Endothelial cell of umbilical vein (primary cell): ENCODE measurements at regions not wholly inside any gene's neighbourhood (a gene's known extent, or its start where the extent isn't known, plus 50 kb on each side); places are given as distances from the start of the nearest gene placed in this dataset.

Experiments
- BruUV-seq: library from RNA; stranded (reverse); fragments of 400-500 nt; replicated peaks from 2 replicates; lab custom pipeline; 2021; lab: Mats Ljungman, UMichigan
- CTCF ChIA-PET: fragments of 300-600, 350-600 bp; sonication (Branson Sonifier 250); formaldehyde crosslinking; loops from one replicate; lab custom pipeline; 2021; ENCODE audit warnings: antibody characterized with exemption, inconsistent platforms; lab: Charles Lee
- POLR2A ChIA-PET: fragments of 300-600, 350-600 bp; sonication (Branson Sonifier 250); formaldehyde crosslinking; loops from one replicate; lab custom pipeline; 2021; ENCODE audit warnings: antibody characterized with exemption, inconsistent platforms; lab: Charles Lee
- DNase-seq: peaks from one replicate; pipeline ENCODE4 v3.0.0-alpha.2; 2011; ENCODE audit warnings: low read depth, low spot score
- FAIRE-seq: peaks from 2 replicates; lab custom pipeline; 2011; peaks lifted over from hg19 to GRCh38; lab: Jason Lieb, UNC
- H2AFZ ChIP-seq: 2 replicates; pipeline ENCODE4 v1.6.0; 2012; ENCODE audit warnings: low read depth, low read length, control low read depth, inconsistent platforms
- H3K27ac ChIP-seq: 2 replicates; pipeline ENCODE4 v1.5.1; 2011; ENCODE audit warnings: low read depth, mild to moderate bottlenecking, control low read depth, low read length, moderate library complexity; ENCODE audit not compliant: insufficient read depth
- H3K27me3 ChIP-seq, 2 experiments: 2 replicates each; pipeline versions ENCODE4 v1.6.0 to v1.6.1; 2011; ENCODE audit warnings: low read length in 2 of 2, mixed read lengths in 1 of 2; ENCODE audit not compliant: control insufficient read depth in 2 of 2, insufficient read depth in 2 of 2
- H3K36me3 ChIP-seq, 2 experiments: 2 replicates in 1 of 2; 3 replicates in 1 of 2; pipeline ENCODE4 v1.5.1; 2011; ENCODE audit warnings: low read length in 2 of 2, mild to moderate bottlenecking in 1 of 2, moderate library complexity in 1 of 2; ENCODE audit not compliant: control insufficient read depth in 2 of 2, insufficient read depth in 2 of 2; ENCODE audit errors: extremely low read depth in 1 of 2
- H3K4me1 ChIP-seq: 3 replicates; pipeline ENCODE4 v1.5.1; 2011; ENCODE audit warnings: mild to moderate bottlenecking, low read length; ENCODE audit not compliant: control insufficient read depth, insufficient read depth; ENCODE audit errors: extremely low read depth
- H3K4me2 ChIP-seq: 2 replicates; pipeline ENCODE4 v1.6.1; 2011; ENCODE audit warnings: low read length, control low read depth, mixed read lengths; ENCODE audit not compliant: insufficient read depth
- H3K4me3 ChIP-seq, 3 experiments: fragments of 200-600 bp in 1 of 3; sonication (generic), shearing (Covaris generic) in 1 of 3; replicated peaks in 1 of 3; 2 replicates each; pipeline ENCODE4 v1.5.1; 2011 to 2016; ENCODE audit warnings: control low read depth in 3 of 3, low read length in 3 of 3, mild to moderate bottlenecking in 2 of 3, inconsistent platforms in 1 of 3, low read depth in 1 of 3, moderate library complexity in 1 of 3; ENCODE audit not compliant: insufficient read depth in 1 of 3
- H3K79me2 ChIP-seq: 2 replicates; pipeline ENCODE4 v1.6.0; 2012; ENCODE audit warnings: low read length, inconsistent platforms; ENCODE audit not compliant: control insufficient read depth, insufficient read depth
- H3K9ac ChIP-seq: replicated peaks from 2 replicates; pipeline ENCODE3; 2011; ENCODE audit warnings: low read length, control low read depth; ENCODE audit not compliant: insufficient read depth; ENCODE audit errors: extremely low read depth
- H3K9me1 ChIP-seq: replicated peaks from 3 replicates; pipeline ENCODE4 v1.6.0; 2011; ENCODE audit warnings: mild to moderate bottlenecking, low read length; ENCODE audit not compliant: control insufficient read depth, insufficient read depth; ENCODE audit errors: extremely low read depth
- H3K9me3 ChIP-seq: replicated peaks from 2 replicates; pipeline ENCODE4 v1.5.1; 2012; ENCODE audit warnings: low read length, inconsistent platforms; ENCODE audit not compliant: control insufficient read depth, insufficient read depth
- H4K20me1 ChIP-seq: replicated peaks from 2 replicates; pipeline ENCODE3; 2011; ENCODE audit warnings: mild to moderate bottlenecking, low read length; ENCODE audit not compliant: control insufficient read depth, insufficient read depth; ENCODE audit errors: extremely low read depth
- EZH2 ChIP-seq: IDR thresholded peaks from 2 replicates; pipeline ENCODE4 v1.6.1; 2012; ENCODE audit warnings: borderline replicate concordance, low read depth, mild to moderate bottlenecking, moderate library complexity, low read length, inconsistent platforms; ENCODE audit not compliant: severe bottlenecking
- FOS ChIP-seq: IDR thresholded peaks from 2 replicates; pipeline ENCODE4 v1.6.1; 2011; ENCODE audit warnings: mild to moderate bottlenecking, low read length, moderate library complexity, borderline replicate concordance; ENCODE audit not compliant: insufficient read depth
- GATA2 ChIP-seq: IDR thresholded peaks from 2 replicates; pipeline ENCODE4 v1.7.0; 2011; ENCODE audit warnings: low read depth, mild to moderate bottlenecking, moderate library complexity, mixed read lengths, low read length; ENCODE audit not compliant: insufficient read length, insufficient read depth
- JUN ChIP-seq: IDR thresholded peaks from 2 replicates; pipeline ENCODE4 v1.6.1; 2011; ENCODE audit warnings: borderline replicate concordance, low read depth; ENCODE audit not compliant: insufficient read length, insufficient read depth
- MYC ChIP-seq: IDR thresholded peaks from one replicate; pipeline ENCODE4 v1.6.1; 2011; ENCODE audit warnings: mild to moderate bottlenecking, low read depth, low read length
- POLR2A ChIP-seq: IDR thresholded peaks from 2 replicates; pipeline ENCODE4 v1.6.1; 2012; ENCODE audit warnings: low read depth, mild to moderate bottlenecking, control low read depth, low read length
- POLR2AphosphoS5 ChIP-seq: IDR thresholded peaks from 2 replicates; pipeline ENCODE4 v1.6.1; 2012; ENCODE audit warnings: low read depth, mild to moderate bottlenecking, control low read depth, low read length, moderate library complexity; ENCODE audit not compliant: insufficient read depth
- dilution Hi-C: fragments of 300-500 bp; cut with MboI; formaldehyde crosslinking; loops from one replicate; pipeline ENCODE4 v1.15.0; 2019; ENCODE audit warnings: low sequenced_read_pairs; ENCODE audit not compliant: extremely low pct_ligation_motif_present
- intact Hi-C: fragments of 100-400 bp; cut with micrococcal nuclease; formaldehyde crosslinking; loops from one replicate; pipeline ENCODE4 v1.10.0; 2022
- TF ChIP-seq, protein P1 (sequence below): IDR thresholded peaks from 2 replicates; pipeline ENCODE4 v1.6.1; 2011; ENCODE audit not compliant: insufficient read depth, insufficient read length
- TF ChIP-seq, protein P2 (sequence below), 2 donors: IDR thresholded peaks; 1 replicate in 1 of 2; 2 replicates in 1 of 2; pipeline ENCODE4 v1.5.1; 2011; ENCODE audit warnings: low read length in 2 of 2, mild to moderate bottlenecking in 2 of 2, moderate library complexity in 2 of 2, control low read depth in 1 of 2, inconsistent platforms in 1 of 2, low read depth in 1 of 2; ENCODE audit not compliant: insufficient read depth in 1 of 2; ENCODE audit errors: extremely low read depth in 1 of 2

DNA sequence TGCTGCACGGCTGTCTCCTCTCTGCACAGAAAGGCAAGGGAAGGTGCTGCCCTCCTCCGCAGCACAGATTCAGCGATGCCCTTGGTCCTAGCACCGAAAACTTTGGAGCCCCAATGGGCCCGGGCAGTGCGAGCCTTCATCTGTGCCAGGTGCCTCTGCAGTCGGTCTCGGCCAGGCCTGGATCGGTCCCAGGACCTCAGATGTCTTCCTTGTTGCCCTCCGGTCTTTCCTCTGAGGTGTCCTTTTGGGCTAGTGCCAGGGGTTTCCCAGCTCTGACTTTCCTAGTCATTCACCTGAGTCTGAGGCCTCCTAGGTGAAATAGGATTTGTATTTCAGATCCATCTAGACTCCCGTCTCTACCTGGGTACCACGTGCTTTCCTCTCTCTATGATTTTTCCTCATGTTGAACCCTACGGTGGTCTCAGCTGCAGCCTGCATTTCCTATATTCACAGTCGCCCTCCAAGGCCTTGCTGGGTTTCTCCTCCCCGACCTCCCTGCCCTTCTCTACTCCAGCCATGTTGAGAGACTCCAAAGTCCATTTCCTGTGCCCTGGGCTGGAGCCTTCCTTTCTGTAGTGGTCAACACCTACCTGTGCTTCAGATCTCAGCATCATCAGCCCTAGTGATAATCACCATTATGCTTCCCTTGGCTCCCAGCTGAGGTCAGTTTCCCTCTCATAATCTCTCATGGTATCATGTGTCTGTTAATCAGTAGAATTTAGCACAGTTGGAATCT lies 92.0 kb upstream of the PRSS58 start:
- no TSS peak for BruUV-seq
- CTCF ChIA-PET: no interaction called here
- TF ChIP-seq, protein P1, sequence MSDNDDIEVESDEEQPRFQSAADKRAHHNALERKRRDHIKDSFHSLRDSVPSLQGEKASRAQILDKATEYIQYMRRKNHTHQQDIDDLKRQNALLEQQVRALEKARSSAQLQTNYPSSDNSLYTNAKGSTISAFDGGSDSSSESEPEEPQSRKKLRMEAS: no peak
- TF ChIP-seq, protein P2, sequence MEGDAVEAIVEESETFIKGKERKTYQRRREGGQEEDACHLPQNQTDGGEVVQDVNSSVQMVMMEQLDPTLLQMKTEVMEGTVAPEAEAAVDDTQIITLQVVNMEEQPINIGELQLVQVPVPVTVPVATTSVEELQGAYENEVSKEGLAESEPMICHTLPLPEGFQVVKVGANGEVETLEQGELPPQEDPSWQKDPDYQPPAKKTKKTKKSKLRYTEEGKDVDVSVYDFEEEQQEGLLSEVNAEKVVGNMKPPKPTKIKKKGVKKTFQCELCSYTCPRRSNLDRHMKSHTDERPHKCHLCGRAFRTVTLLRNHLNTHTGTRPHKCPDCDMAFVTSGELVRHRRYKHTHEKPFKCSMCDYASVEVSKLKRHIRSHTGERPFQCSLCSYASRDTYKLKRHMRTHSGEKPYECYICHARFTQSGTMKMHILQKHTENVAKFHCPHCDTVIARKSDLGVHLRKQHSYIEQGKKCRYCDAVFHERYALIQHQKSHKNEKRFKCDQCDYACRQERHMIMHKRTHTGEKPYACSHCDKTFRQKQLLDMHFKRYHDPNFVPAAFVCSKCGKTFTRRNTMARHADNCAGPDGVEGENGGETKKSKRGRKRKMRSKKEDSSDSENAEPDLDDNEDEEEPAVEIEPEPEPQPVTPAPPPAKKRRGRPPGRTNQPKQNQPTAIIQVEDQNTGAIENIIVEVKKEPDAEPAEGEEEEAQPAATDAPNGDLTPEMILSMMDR (IDR thresholded peaks at IDR 0.05; ENCODE audit: extremely low read depth in 1 of 2, insufficient read depth in 1 of 2, low read depth in 1 of 2, low read length in 2 of 2): no peak
- TF ChIP-seq JUN (no peak), MYC (no peak), POLR2A (no peak), POLR2AphosphoS5 (no peak), FOS (no peak), GATA2 (no peak), EZH2 (no peak)
- Histone ChIP-seq H3K4me2 (no peak overlapping the region), H2AFZ (no peak overlapping the region), H3K9ac (no peak overlapping the region), H3K4me1 (no peaks in the 10 kb centered on the region), H3K9me3 (no peaks in the 10 kb centered on the region), H3K27me3 (no peaks in the 10 kb centered on the region), H4K20me1 (no peaks in the 10 kb centered on the region), H3K79me2 (no peaks in the 10 kb centered on the region), H3K27ac (no peak overlapping the region), H3K4me3 (no peak overlapping the region), H3K9me1 (no peaks in the 10 kb centered on the region), H3K36me3 (no peaks in the 10 kb centered on the region)
- POLR2A ChIA-PET: no interaction called here
- dilution Hi-C loops (no loop called here), intact Hi-C loops (loop anchor here (10.0 kb wide), 1 partner anchor 695 kb away; no protein-coding TSS in a partner anchor)
- no peak for FAIRE-seq
- DNase-seq: no peak
